ENCODE measurements at regions not wholly inside any gene's neighbourhood (a gene's known extent, or its start where the extent isn't known, plus 50 kb on each side); places are given as distances from the start of the nearest gene placed in this dataset.

DNA sequence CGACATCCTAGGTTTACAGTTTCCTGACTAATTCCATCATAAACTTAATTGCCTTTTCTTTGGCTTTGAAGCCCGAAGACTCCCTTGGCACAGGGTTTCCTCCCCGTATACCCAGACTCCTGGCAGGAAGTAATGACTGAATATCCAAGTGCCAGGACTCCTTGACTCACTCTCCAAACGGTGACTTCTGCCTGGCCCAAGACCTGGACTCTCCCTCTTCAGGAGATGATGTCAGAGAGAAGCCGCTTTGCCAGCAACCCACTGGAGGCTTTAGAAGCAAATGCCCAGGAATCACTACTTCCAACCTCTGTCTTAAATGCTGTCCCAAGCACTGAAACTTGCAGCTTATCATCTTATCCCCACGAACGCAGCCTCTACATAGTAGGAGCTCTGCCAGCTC, 146.5 kb downstream of the RGS9 start:
- Histone ChIP-seq H2AFZ (ENCODE audit: low read depth, low read length) (no peak overlapping the region), H3K27me3 (ENCODE audit: insufficient read depth, low read length) (no peaks in the 10 kb centered on the region), H3K4me1 (ENCODE audit: insufficient read depth, low read length) (peaks cover 13% of the 10 kb centered on the region), H3K9me3 (ENCODE audit: insufficient read depth, low read depth, low read length) (no peaks in the 10 kb centered on the region), H3K79me2 (ENCODE audit: insufficient read depth, low read length) (no peaks in the 10 kb centered on the region), H3K4me2 (ENCODE audit: low read length) (no peak overlapping the region), H3K4me3 (ENCODE audit: insufficient read depth, low read depth, low read length) (no peak overlapping the region), H3K27ac (ENCODE audit: low read depth, low read length) (no peak overlapping the region), H3K36me3 (ENCODE audit: insufficient read depth, low read length) (no peaks in the 10 kb centered on the region), H3K9ac (ENCODE audit: low read length) (no peak overlapping the region), H4K20me1 (ENCODE audit: insufficient read depth, low read length) (no peaks in the 10 kb centered on the region)
- DNase-seq (ENCODE audit: low read depth) = peak; percentile 64
- Mint-ChIP-seq H3K4me3 (ENCODE audit: unreplicated experiment) (no peak overlapping the region), H3K36me3 (ENCODE audit: low read depth, unreplicated experiment) (no peaks in the 10 kb centered on the region), H3K27ac (ENCODE audit: unreplicated experiment) (peak overlapping the region; percentile 63), H3K27me3 (ENCODE audit: low read depth, unreplicated experiment) (no peaks in the 10 kb centered on the region), H3K4me1 (ENCODE audit: low read depth, unreplicated experiment) (peaks cover 24% of the 10 kb centered on the region), H3K9me3 (ENCODE audit: unreplicated experiment) (peaks cover 21% of the 10 kb centered on the region)
- TF ChIP-seq, protein P1, sequence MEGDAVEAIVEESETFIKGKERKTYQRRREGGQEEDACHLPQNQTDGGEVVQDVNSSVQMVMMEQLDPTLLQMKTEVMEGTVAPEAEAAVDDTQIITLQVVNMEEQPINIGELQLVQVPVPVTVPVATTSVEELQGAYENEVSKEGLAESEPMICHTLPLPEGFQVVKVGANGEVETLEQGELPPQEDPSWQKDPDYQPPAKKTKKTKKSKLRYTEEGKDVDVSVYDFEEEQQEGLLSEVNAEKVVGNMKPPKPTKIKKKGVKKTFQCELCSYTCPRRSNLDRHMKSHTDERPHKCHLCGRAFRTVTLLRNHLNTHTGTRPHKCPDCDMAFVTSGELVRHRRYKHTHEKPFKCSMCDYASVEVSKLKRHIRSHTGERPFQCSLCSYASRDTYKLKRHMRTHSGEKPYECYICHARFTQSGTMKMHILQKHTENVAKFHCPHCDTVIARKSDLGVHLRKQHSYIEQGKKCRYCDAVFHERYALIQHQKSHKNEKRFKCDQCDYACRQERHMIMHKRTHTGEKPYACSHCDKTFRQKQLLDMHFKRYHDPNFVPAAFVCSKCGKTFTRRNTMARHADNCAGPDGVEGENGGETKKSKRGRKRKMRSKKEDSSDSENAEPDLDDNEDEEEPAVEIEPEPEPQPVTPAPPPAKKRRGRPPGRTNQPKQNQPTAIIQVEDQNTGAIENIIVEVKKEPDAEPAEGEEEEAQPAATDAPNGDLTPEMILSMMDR (IDR thresholded peaks at IDR 0.05; ENCODE audit: insufficient read depth, low read depth, low read length) = no peak
- no peak for TF ChIP-seq EZH2 (IDR thresholded peaks at IDR 0.05; ENCODE audit: insufficient read depth, low read length)
- no peak for FAIRE-seq

DNA sequence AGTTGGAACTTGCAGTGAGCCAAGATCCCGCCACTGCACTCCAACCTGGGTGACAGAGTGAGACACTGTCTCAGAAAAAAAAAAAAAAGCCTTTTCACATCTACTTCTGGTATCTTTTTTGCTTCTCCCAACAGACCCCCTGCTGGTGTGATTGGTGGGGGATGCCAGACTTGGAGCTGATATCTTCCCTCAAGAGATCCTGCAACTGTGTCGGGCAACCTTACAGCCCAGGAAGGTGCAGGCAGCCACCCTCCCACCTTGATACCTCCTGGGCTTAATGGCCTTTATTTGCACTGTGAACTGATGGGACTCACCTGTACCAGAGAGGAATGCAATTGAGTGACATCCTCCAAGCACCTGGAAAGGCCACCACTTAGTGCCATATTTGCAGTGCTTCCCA, 142.3 kb downstream of the RGS9 start:
- FAIRE-seq (no peak), DNase-seq (ENCODE audit: low read depth) (no peak)
- Mint-ChIP-seq H3K9me3 (ENCODE audit: unreplicated experiment) (peaks cover 12% of the 10 kb centered on the region), H3K4me1 (ENCODE audit: low read depth, unreplicated experiment) (peaks cover 20% of the 10 kb centered on the region), H3K27me3 (ENCODE audit: low read depth, unreplicated experiment) (no peaks in the 10 kb centered on the region), H3K27ac (ENCODE audit: unreplicated experiment) (no peak overlapping the region), H3K4me3 (ENCODE audit: unreplicated experiment) (no peak overlapping the region), H3K36me3 (ENCODE audit: low read depth, unreplicated experiment) (no peaks in the 10 kb centered on the region)
- H2AFZ ChIP-seq (ENCODE audit: low read depth, low read length) = no peak overlapping the region
- H4K20me1 ChIP-seq (ENCODE audit: insufficient read depth, low read length) = no peaks in the 10 kb centered on the region
- no peak overlapping the region for H3K4me2 ChIP-seq (ENCODE audit: low read length)
- H3K36me3 ChIP-seq (ENCODE audit: insufficient read depth, low read length) = no peaks in the 10 kb centered on the region
- no peaks in the 10 kb centered on the region for H3K9me3 ChIP-seq (ENCODE audit: insufficient read depth, low read depth, low read length)
- H3K9ac ChIP-seq (ENCODE audit: low read length) = no peak overlapping the region
- no peak for TF ChIP-seq EZH2 (IDR thresholded peaks at IDR 0.05; ENCODE audit: insufficient read depth, low read length)
- TF ChIP-seq, protein P1 (IDR thresholded peaks at IDR 0.05; ENCODE audit: insufficient read depth, low read depth, low read length) = no peak
- no peaks in the 10 kb centered on the region for H3K79me2 ChIP-seq (ENCODE audit: insufficient read depth, low read length)
- H3K27me3 ChIP-seq (ENCODE audit: insufficient read depth, low read length) = no peaks in the 10 kb centered on the region
- H3K4me3 ChIP-seq (ENCODE audit: insufficient read depth, low read depth, low read length) = no peak overlapping the region
- H3K4me1 ChIP-seq (ENCODE audit: insufficient read depth, low read length) = peaks cover 10% of the 10 kb centered on the region
- H3K27ac ChIP-seq (ENCODE audit: low read depth, low read length) = no peak overlapping the region

DNA sequence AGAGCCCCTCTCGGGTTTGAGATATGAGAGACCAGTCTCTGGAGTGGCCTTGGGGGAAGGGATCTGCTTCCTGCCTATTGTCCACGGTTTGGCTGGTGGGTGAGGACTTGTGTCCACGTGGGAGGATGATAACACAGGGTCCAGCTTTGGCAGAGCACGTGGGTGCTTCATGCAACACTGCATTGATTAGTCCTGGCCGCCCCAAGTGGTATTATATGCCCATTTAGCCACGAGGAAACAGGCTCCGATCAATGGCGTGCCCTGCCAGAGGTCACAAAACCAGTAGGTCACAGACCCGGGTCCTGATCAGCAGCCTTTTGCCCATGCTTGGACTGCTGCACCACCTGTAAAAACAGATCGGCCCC, 141.6 kb downstream of the RGS9 start:
- no peak overlapping the region for H3K4me3 ChIP-seq (ENCODE audit: insufficient read depth, low read depth, low read length)
- H3K27ac ChIP-seq (ENCODE audit: low read depth, low read length) = no peak overlapping the region
- Mint-ChIP-seq H3K36me3 (ENCODE audit: low read depth, unreplicated experiment) (no peaks in the 10 kb centered on the region), H3K9me3 (ENCODE audit: unreplicated experiment) (peaks cover 10% of the 10 kb centered on the region), H3K4me3 (ENCODE audit: unreplicated experiment) (no peak overlapping the region), H3K27me3 (ENCODE audit: low read depth, unreplicated experiment) (no peaks in the 10 kb centered on the region), H3K4me1 (ENCODE audit: low read depth, unreplicated experiment) (peaks cover 20% of the 10 kb centered on the region), H3K27ac (ENCODE audit: unreplicated experiment) (no peak overlapping the region)
- H3K4me2 ChIP-seq (ENCODE audit: low read length) = no peak overlapping the region
- H2AFZ ChIP-seq (ENCODE audit: low read depth, low read length) = no peak overlapping the region
- DNase-seq (ENCODE audit: low read depth) (no peak), FAIRE-seq (no peak)
- H3K36me3 ChIP-seq (ENCODE audit: insufficient read depth, low read length) = no peaks in the 10 kb centered on the region
- no peaks in the 10 kb centered on the region for H3K9me3 ChIP-seq (ENCODE audit: insufficient read depth, low read depth, low read length)
- no peak overlapping the region for H3K9ac ChIP-seq (ENCODE audit: low read length)
- TF ChIP-seq, protein P1 (IDR thresholded peaks at IDR 0.05; ENCODE audit: insufficient read depth, low read depth, low read length) = no peak
- no peak for TF ChIP-seq EZH2 (IDR thresholded peaks at IDR 0.05; ENCODE audit: insufficient read depth, low read length)
- H3K4me1 ChIP-seq (ENCODE audit: insufficient read depth, low read length) = peaks cover 10% of the 10 kb centered on the region
- no peaks in the 10 kb centered on the region for H3K27me3 ChIP-seq (ENCODE audit: insufficient read depth, low read length)
- no peaks in the 10 kb centered on the region for H4K20me1 ChIP-seq (ENCODE audit: insufficient read depth, low read length)
- no peaks in the 10 kb centered on the region for H3K79me2 ChIP-seq (ENCODE audit: insufficient read depth, low read length)

Data from astrocyte (in vitro differentiated cells and primary cell).